Glomerular endothelial cell (primary cell): ENCODE measurements at regions not wholly inside any gene's neighbourhood (a gene's known extent, or its start where the extent isn't known, plus 50 kb on each side); places are given as distances from the start of the nearest gene placed in this dataset.

Source experiments
- DNase-seq: peaks from one replicate; pipeline ENCODE4 v3.0.0-alpha.2; 2011; ENCODE audit warnings: low read depth, low spot score; ENCODE audit errors: extremely low read depth

GRCh38 chr7:54810401-54810800, 51.4 kb upstream of the SEC61G start:
- no peak for DNase-seq

- DNase-seq = no peak
These were observed 52.2 kb upstream of the SEC61G start for GRCh38 chr7:54811041-54811845.

GRCh38 chr7:54811846-54812254, 52.8 kb upstream of the SEC61G start:
- DNase-seq = no peak

- no peak for DNase-seq
These were observed 53.8 kb upstream of the SEC61G start for GRCh38 chr7:54812756-54813322.

GRCh38 chr7:54813398-54813797, 54.4 kb upstream of the SEC61G start:
- no peak for DNase-seq

- no peak for DNase-seq
These were observed 55.4 kb upstream of the SEC61G start for GRCh38 chr7:54814401-54814800.

GRCh38 chr7:54817152-54817551, 58.1 kb upstream of the SEC61G start:
- DNase-seq = no peak

GRCh38 chr7:54823776-54824175, 64.8 kb upstream of the SEC61G start:
- no peak for DNase-seq

GRCh38 chr7:54824655-54825054, 65.6 kb upstream of the SEC61G start:
- no peak for DNase-seq

GRCh38 chr7:54825368-54825767, 66.4 kb upstream of the SEC61G start:
- no peak for DNase-seq

- DNase-seq = no peak
These were observed 68.7 kb upstream of the SEC61G start for GRCh38 chr7:54827734-54828133.

GRCh38 chr7:54831046-54831643, 72.1 kb upstream of the SEC61G start:
- DNase-seq = no peak

- DNase-seq = no peak
These were observed 72.7 kb upstream of the SEC61G start for GRCh38 chr7:54831644-54832095.

GRCh38 chr7:54833001-54833467, 74.0 kb upstream of the SEC61G start:
- DNase-seq = no peak

GRCh38 chr7:54837168-54837567, 78.2 kb upstream of the SEC61G start:
- no peak for DNase-seq

- no peak for DNase-seq
These were observed 78.8 kb upstream of the SEC61G start for GRCh38 chr7:54837761-54838160.

GRCh38 chr7:54838175-54838910, 79.3 kb upstream of the SEC61G start:
- DNase-seq = no peak

GRCh38 chr7:54839575-54840213, 80.7 kb upstream of the SEC61G start:
- DNase-seq = peak; percentile 5

- no peak for DNase-seq
These were observed 83.0 kb upstream of the SEC61G start for GRCh38 chr7:54841772-54842697.
